Loucy (cell line): ENCODE measurements at regions not wholly inside any gene's neighbourhood (a gene's known extent, or its start where the extent isn't known, plus 50 kb on each side); places are given as distances from the start of the nearest gene placed in this dataset.

Experiments
- H2AFZ ChIP-seq: fragments of 200-600 bp; sonication (generic); 2 replicates; pipeline ENCODE4 v1.6.0; 2016; ENCODE audit warnings: antibody characterized with exemption, mild to moderate bottlenecking, low read length, moderate library complexity
- H3F3A ChIP-seq: fragments of 200-600 bp; 2 replicates; pipeline ENCODE4 v1.6.0; 2016; ENCODE audit warnings: antibody characterized with exemption, low read depth, mild to moderate bottlenecking
- H3K27me3 ChIP-seq: fragments of 200-600 bp; sonication (generic); 2 replicates; pipeline ENCODE4 v1.6.1; 2014; ENCODE audit warnings: low read length, mild to moderate bottlenecking; ENCODE audit not compliant: insufficient read depth, poor library complexity, severe bottlenecking
- H3K36me3 ChIP-seq: fragments of 200-600 bp; sonication (generic); 2 replicates; pipeline ENCODE4 v1.6.1; 2016; ENCODE audit warnings: low read length; ENCODE audit not compliant: insufficient read depth
- H3K4me1 ChIP-seq: fragments of 200-600 bp; sonication (generic); 2 replicates; pipeline ENCODE4 v1.5.1; 2014; ENCODE audit warnings: low read length, mild to moderate bottlenecking; ENCODE audit not compliant: insufficient read depth, poor library complexity, severe bottlenecking
- H3K4me2 ChIP-seq: fragments of 200-600 bp; sonication (generic); 2 replicates; pipeline ENCODE4 v1.6.0; 2014; ENCODE audit warnings: antibody characterized with exemption, low read length, low read depth, mild to moderate bottlenecking; ENCODE audit not compliant: poor library complexity, severe bottlenecking
- H3K4me3 ChIP-seq: fragments of 200-600 bp; sonication (generic); 2 replicates; pipeline ENCODE4 v1.5.1; 2014; ENCODE audit warnings: low read length, mild to moderate bottlenecking, mixed read lengths; ENCODE audit not compliant: poor library complexity, severe bottlenecking
- H3K79me2 ChIP-seq: fragments of 200-600 bp; sonication (generic); 2 replicates; pipeline ENCODE4 v1.6.1; 2014; ENCODE audit warnings: low read length; ENCODE audit not compliant: insufficient read depth
- H3K9ac ChIP-seq: fragments of 200-600 bp; sonication (generic); 2 replicates; pipeline ENCODE4 v1.6.0; 2014; ENCODE audit warnings: mild to moderate bottlenecking, low read depth, low read length, moderate library complexity; ENCODE audit not compliant: poor library complexity, severe bottlenecking
- H3K9me2 ChIP-seq: fragments of 200-600 bp; sonication (generic); replicated peaks from 2 replicates; pipeline ENCODE4 v1.6.1; 2016; ENCODE audit warnings: low read depth, low read length, mixed read lengths
- H3K9me3 ChIP-seq: fragments of 200-600 bp; sonication (generic); 2 replicates; pipeline ENCODE4 v1.6.1; 2014; ENCODE audit warnings: mild to moderate bottlenecking, antibody characterized with exemption, low read length, low read depth; ENCODE audit not compliant: insufficient read depth
- H4K20me1 ChIP-seq: fragments of 200-600 bp; sonication (generic); 2 replicates; pipeline ENCODE4 v1.6.0; 2014; ENCODE audit warnings: antibody characterized with exemption, low read length, mild to moderate bottlenecking; ENCODE audit not compliant: insufficient read depth, poor library complexity, severe bottlenecking
- EZH2phosphoT487 ChIP-seq: fragments of 200-600 bp; IDR thresholded peaks from 2 replicates; pipeline ENCODE4 v1.6.1; 2018; ENCODE audit warnings: antibody characterized with exemption, mild to moderate bottlenecking, moderate library complexity, borderline replicate concordance
- TF ChIP-seq, protein P1 (sequence below): fragments of 200-600 bp; sonication (generic); conservative IDR thresholded peaks from 2 replicates; pipeline ENCODE4 v1.5.1; 2014; ENCODE audit warnings: mild to moderate bottlenecking, antibody characterized with exemption, low read length

DNA sequence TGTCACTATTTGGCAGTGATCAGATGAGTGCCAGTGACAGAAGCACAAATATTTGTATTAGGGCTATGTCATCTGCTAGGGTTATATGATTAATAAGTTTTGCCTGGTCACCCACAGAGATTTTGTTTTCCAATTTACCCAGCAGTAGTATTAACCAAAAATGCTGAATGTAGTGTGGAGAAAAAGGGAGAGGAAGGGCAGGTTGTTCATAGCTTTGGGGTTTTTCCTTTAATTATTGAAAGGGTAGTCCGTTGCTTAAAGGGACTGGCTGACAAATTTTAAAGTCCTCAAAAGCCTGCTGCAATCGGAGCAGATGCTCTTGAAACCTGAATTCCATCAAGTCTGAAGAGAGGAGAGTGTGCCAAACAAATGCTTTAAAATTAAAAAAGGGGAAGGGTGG, 237.9 kb upstream of the CCDC196 start:
- no peaks in the 10 kb centered on the region for H3K36me3 ChIP-seq
- H2AFZ ChIP-seq: no peak overlapping the region
- H4K20me1 ChIP-seq: no peaks in the 10 kb centered on the region
- no peak overlapping the region for H3K4me3 ChIP-seq
- H3K9ac ChIP-seq: no peak overlapping the region
- no peaks in the 10 kb centered on the region for H3K9me2 ChIP-seq
- H3K79me2 ChIP-seq: no peaks in the 10 kb centered on the region
- TF ChIP-seq EZH2phosphoT487: no peak
- TF ChIP-seq, protein P1, sequence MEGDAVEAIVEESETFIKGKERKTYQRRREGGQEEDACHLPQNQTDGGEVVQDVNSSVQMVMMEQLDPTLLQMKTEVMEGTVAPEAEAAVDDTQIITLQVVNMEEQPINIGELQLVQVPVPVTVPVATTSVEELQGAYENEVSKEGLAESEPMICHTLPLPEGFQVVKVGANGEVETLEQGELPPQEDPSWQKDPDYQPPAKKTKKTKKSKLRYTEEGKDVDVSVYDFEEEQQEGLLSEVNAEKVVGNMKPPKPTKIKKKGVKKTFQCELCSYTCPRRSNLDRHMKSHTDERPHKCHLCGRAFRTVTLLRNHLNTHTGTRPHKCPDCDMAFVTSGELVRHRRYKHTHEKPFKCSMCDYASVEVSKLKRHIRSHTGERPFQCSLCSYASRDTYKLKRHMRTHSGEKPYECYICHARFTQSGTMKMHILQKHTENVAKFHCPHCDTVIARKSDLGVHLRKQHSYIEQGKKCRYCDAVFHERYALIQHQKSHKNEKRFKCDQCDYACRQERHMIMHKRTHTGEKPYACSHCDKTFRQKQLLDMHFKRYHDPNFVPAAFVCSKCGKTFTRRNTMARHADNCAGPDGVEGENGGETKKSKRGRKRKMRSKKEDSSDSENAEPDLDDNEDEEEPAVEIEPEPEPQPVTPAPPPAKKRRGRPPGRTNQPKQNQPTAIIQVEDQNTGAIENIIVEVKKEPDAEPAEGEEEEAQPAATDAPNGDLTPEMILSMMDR: no peak
- no peaks in the 10 kb centered on the region for H3F3A ChIP-seq
- H3K4me1 ChIP-seq: no peaks in the 10 kb centered on the region
- no peak overlapping the region for H3K4me2 ChIP-seq
- H3K9me3 ChIP-seq: no peaks in the 10 kb centered on the region
- no peaks in the 10 kb centered on the region for H3K27me3 ChIP-seq

DNA sequence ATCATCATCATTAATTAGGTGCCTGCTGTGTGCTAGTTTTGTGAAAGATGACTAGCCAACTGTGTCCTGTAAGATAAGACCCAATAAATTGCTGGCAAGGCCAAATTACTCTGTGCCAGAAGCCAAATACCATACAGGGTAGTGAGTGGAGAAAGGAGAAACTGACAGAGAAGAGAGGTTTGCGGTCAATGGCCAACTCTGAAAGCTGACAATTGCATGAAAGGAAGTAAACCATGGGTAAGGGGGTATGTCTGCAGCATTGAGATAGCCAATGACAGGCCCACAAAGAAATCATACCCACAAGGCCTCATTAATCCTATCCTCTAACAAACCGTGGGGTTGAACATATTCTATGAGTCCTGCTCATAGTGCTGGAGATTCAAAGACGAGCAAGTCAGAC, 236.6 kb upstream of the CCDC196 start:
- H3K9me3 ChIP-seq: no peaks in the 10 kb centered on the region
- H3K36me3 ChIP-seq: no peaks in the 10 kb centered on the region
- H4K20me1 ChIP-seq: no peaks in the 10 kb centered on the region
- no peaks in the 10 kb centered on the region for H3K27me3 ChIP-seq
- no peak overlapping the region for H3K4me2 ChIP-seq
- H3K9me2 ChIP-seq: no peaks in the 10 kb centered on the region
- H3K4me3 ChIP-seq: no peak overlapping the region
- H3F3A ChIP-seq: no peaks in the 10 kb centered on the region
- TF ChIP-seq, protein P1: no peak
- no peak for TF ChIP-seq EZH2phosphoT487
- no peak overlapping the region for H2AFZ ChIP-seq
- H3K79me2 ChIP-seq: no peaks in the 10 kb centered on the region
- H3K4me1 ChIP-seq: no peaks in the 10 kb centered on the region
- H3K9ac ChIP-seq: no peak overlapping the region

DNA sequence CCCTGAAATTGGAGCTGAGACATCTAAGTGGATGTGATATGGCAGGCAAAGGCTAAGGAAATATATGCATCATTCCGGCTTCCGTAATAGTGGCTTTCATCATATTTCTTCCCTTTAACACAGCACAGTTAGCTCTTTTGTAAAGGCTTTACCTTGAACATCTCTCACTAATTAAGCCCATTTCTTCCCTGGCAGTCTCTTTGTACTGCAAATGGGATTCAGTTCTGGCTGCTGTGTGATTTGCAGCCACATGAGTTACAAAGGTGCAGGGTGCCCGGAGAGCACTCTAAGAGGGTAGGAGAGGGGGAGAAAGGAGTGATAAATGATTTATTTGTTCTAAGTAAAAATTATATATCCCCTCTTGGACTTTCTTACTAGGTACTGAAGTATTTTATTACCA, 232.1 kb upstream of the CCDC196 start:
- TF ChIP-seq, protein P1: no peak
- TF ChIP-seq EZH2phosphoT487: no peak
- Histone ChIP-seq H3K4me2 (no peak overlapping the region), H3K4me3 (no peak overlapping the region), H3K79me2 (no peaks in the 10 kb centered on the region), H2AFZ (no peak overlapping the region), H4K20me1 (no peaks in the 10 kb centered on the region), H3K4me1 (no peaks in the 10 kb centered on the region), H3F3A (no peaks in the 10 kb centered on the region), H3K27me3 (no peaks in the 10 kb centered on the region), H3K36me3 (no peaks in the 10 kb centered on the region), H3K9ac (no peak overlapping the region), H3K9me3 (no peaks in the 10 kb centered on the region), H3K9me2 (no peaks in the 10 kb centered on the region)
